ENCODE measurements at regions not wholly inside any gene's neighbourhood (a gene's known extent, or its start where the extent isn't known, plus 50 kb on each side); places are given as distances from the start of the nearest gene placed in this dataset.
"Not testable (repeated sequence)": the region's sequence is repeated elsewhere in the genome, so short reads cannot be mapped to it uniquely, and the experiment has no call there.

GRCh38 chr7:94176694-94177200, 172.6 kb upstream of the BET1 start:
- no peak for DNase-seq

DNA sequence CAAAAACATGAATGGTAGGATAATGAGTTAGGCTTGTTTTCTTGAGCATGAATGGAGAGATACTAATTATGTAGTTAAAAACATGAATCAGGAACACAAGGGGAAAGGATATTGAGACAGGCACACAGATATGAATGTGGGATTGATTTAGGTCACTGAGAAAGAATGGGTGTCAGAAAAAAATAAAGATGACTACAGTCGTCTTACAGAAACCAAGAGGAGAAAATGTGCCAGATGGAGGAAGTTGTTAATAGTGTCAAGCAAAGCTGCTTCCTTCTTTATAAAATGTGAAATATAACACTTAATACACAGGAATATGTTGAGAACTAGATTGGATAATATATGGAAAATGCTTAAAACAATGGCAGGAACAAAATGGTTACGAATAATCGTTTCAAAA, 173.3 kb upstream of the BET1 start:
- peak; percentile 35 for DNase-seq

DNA sequence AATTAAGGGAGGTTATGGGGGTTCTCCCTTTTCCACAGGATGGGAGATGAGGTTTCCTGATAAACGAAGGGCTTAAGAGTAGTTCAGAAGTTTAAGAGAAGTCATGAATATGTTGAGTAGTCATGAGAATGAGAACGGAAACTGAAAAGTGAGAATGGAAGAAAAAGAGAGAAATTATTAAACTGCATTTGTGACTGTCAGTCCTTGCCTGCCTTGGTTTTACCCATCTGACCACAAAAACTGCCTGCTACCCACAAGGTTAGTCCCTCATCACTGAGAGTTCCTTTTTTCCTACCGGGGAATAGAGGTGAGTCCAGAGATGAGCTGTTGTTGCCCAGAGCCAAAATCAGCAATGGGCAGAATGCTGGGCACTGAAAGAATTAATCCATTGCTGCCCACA, 174.1 kb upstream of the BET1 start:
- DNase-seq: no peak

DNA sequence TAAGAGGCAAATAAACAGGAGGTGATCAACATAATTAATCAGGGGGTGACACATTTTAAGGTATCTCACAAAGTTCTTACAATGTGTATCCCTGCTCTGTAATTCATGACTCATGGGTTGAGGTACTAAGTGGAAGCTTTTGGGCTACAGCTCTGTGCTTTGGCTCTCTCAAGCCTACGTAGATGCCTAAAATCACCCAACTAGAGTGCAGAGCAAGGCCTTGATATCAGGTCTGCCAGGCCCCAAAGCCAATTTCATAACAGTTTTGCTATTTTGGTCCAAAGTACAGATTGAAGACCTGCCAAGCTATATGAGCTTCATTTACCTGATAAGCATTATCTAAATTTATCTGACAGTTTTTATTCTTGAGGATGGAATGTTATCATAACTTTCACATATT, 175.3 kb upstream of the BET1 start:
- no peak for DNase-seq

DNA sequence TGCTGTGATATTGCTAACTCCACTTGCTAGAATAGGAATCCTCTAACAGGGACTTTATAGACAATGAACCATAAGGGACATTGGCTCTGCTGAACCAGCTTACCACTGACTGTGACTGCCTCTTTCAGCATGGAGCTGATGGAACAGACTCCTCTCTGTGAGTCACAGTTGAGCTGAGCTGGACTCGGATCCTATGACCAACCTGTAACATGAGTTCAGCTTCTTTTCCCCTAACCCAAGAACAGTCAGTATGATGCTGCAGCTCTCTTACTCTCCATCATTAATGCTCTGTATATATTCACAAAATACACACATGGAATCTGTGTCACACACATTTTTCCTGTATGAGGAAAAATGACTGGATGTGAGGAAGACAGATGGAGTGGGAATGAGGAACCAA, 177.9 kb upstream of the BET1 start:
- DNase-seq: peak; percentile 45

DNA sequence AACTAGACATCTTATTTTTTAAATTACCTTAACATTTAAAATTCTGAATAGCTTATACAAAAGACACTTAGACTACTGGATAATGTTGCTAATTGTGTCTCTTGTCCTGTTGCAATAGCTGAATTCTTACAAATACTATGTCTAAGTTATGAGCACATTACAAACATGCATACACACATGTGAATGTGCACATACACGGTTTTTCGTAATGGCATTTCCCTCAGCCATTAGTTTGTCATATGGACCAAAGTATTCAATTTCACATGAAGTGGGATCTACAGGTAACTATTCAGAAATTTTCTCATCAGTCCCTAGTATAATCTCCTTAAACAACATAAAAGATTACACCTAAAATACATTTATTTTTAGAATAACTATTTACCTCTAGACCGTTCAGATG, 178.6 kb upstream of the BET1 start:
- no peak for DNase-seq

DNA sequence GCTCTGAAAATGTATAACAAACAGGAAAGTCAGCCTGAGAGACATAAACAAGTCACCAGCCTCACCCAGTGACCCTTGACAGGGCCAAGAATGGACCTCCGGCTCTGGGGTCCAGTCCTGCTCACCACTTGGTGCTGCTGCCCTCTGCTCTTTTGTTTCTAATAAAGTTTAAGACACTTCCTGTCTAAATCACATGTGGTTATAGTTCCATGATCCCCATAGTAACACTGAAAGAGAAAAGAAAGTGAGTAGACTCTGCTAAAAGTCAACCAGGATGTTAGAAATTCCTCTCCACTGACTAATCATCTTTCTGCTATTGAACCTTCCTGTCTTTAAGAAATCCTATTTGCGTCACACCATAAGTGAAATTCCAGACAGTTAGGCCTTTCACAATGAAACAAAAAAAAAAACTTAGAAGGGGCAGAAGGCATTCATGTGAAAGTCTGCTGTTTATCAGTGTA, 179.2 kb upstream of the BET1 start:
- DNase-seq: peak; percentile 76

GRCh38 chr7:94183891-94184290, 179.7 kb upstream of the BET1 start:
- no peak for DNase-seq

DNA sequence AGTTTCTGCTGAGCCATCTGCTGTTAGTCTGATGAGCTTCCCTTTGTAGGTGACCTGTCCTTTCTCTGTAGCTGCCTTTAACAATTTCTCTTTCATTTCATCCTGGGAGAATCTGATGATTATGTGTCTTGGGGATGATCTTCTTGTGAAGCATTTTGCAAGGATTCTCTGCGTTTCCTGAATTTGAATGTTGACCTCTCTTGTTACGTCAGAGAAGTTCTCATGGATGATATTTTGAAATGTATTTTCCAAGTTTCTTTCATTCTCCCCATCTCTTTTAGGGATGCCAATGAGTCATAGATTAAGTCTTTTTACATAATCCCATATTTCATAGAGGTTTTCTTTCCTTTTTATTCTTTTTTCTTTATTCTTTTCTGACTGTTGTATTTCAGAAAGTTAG, 184.2 kb upstream of the BET1 start:
- peak; percentile 11 for DNase-seq

DNA sequence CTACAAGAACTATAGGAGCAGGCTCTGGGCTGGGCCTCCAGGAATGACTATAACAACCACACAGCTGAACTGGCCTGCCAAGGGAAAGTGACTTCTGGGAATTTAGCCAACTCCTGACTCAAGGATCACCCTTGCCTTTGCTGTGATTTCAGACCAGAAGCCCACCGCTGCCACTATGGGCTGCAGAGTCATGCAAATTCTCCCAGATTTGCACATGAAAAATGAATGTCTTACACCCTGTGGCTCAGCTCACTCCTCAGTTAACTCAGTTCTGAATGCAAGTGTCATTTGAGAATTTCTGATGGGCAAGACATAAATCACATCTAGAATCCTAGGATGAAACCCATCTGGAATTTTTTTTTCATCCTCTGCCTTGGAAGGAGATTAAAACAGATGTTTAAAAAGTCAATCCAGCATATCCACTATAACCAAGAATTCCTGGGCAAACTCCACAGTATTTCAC, 186.5 kb upstream of the BET1 start:
- DNase-seq: no peak

- DNase-seq: not testable (repeated sequence)
These were observed 190.3 kb upstream of the BET1 start for GRCh38 chr7:94194426-94194825.

GRCh38 chr7:94195201-94195600, 191.0 kb upstream of the BET1 start:
- no peak for DNase-seq

DNA sequence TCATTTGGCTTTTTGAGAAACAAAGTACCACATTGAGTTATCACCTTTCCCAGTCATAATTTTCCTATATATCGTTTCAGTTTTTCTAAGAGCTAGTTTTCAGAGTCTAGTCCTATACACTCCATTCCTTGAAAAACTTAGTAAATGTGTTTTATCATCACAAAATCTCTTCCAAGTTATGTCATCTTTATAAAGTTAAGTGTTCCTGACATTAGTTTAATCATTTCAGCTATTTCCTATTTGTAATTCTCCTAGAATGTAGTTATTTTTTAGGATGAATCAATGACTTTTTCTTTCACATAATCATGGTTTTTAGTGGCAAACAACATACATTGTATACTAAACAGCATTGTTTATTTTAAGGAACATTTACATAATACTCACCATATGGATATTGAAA, 191.7 kb upstream of the BET1 start:
- DNase-seq: no peak

GRCh38 chr7:94205529-94205928, 189.2 kb upstream of the COL1A2 start:
- no peak for DNase-seq

- DNase-seq: no peak
These were observed 188.4 kb upstream of the COL1A2 start for GRCh38 chr7:94206295-94206694.

DNA sequence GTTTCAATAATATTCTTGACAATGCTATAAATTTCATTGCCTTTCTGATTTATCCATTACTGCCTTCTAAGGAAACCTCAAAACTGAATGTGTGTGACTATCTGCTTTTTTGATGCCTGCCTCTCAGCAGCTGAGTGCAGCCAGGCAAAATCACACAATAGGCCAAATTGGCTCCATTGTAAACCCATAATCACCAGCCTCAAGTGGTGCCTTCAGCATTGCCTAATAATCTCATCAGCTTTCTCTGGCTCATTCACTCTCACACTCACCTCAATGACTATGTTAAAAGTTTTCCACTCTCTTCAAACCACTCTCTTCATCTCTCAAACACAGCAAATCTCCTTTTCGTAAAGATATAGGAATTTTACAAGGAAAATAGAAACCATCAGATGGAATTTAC, 182.5 kb upstream of the COL1A2 start:
- DNase-seq: no peak

GRCh38 chr7:94216944-94217461, 177.7 kb upstream of the COL1A2 start:
- DNase-seq: no peak

DNA sequence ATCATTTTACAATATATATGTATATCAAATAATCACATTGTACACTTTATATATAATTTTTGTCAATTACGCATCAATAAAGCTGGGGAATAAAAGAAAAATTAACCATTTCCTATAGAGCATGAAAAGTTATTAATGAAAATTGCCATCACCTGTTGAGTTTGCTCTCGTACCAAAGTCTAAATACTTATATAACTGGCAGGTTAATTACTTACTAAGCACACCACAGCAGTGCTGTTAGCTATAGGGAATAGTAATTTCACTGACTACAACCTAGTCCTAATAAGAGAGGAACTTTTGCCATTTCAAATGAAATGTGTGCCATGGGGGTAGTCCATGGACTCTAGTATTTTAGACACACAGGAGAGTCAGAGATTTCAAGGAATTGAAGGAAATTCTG, 176.9 kb upstream of the COL1A2 start:
- DNase-seq: no peak

DNA sequence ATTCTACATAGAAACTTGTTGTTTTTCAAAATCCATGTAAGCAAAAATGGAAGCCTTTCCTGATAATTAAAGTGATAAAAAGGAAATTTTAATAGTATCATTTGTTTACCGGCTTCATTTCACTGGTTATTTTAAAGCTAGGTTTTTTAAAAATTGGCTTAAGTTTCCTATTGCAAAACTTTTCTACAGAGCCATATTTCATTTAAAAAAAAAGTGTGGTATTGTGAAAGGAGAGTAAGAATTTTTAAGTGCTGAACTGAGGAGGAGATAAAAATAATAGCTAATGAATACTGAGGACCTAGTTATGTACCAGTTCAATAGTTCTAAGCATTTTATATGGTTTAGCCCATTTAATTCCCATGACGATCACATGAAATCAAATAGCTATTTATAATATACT, 172.2 kb upstream of the COL1A2 start:
- DNase-seq: no peak

DNA sequence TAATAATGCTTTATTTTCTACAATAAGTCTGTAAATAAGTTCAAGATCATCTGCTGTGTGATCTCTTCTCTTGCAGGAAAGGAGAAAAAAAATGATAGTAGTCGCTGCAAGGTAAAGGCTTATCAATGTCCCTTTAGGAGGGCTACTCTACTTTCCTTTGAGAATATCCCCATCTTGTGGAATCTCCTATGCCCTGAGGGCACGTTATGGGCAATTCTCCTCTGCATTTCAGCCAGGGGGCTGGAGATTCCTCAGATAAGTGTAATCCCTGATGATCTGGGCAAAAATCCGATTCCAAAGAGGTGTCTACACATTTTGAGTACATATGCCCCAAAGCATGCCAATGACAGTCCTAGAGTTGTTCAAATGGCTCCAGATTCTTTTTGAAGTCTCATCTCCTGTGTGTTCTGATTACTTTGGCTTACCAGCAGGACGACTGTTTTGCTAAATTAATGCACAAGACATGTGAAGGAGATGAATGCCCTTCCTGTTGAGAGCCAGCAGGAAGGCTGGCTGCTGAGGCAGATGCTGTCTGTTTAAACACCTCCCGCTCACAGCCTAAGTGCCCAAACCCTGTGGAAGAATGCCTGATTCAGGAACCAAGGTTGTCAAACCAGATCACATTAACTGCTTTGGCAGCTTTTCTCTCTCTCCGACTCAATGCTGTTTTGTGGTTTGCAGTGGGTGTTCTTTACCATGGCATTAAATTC, 171.2 kb upstream of the COL1A2 start:
- DNase-seq: peak; percentile 14

GRCh38 chr7:94228223-94228622, 166.5 kb upstream of the COL1A2 start:
- no peak for DNase-seq

DNA sequence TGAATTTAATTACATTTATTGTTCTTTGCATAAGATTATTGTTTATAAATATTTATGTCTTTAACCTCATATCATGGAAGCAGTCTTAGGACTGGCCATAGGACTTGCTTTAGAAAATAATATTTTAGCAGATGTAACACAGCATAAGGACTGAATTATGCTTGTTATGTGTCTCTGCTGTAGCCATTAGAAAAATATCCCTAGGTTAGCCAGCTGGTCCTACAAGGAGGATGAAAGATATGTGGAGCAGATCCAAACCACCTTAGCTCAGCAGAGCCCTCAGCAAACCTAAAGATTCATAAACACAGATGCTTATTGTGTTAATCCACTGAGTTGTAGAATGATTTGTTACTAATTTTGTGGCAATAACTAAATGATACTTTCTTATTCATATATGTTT, 166.0 kb upstream of the COL1A2 start:
- no peak for DNase-seq

DNA sequence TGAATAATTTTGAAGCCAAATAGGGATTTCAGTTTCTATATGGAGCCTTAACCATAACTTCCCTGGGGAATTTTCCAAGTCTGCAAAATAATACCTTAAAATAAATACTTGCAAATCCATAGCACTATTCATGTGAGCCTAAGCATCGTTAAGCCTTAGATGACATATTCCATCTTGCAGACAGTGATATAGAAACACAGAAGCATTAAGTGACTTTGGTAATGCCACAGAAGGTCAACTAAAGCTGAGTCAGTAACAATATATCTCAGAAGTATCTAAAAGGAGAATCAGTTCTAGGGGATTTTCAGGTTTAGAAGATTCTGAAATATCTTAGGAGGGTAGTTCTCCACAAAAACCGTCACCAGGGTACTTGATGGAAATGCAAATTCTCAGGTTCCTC, 163.4 kb upstream of the COL1A2 start:
- no peak for DNase-seq

DNA sequence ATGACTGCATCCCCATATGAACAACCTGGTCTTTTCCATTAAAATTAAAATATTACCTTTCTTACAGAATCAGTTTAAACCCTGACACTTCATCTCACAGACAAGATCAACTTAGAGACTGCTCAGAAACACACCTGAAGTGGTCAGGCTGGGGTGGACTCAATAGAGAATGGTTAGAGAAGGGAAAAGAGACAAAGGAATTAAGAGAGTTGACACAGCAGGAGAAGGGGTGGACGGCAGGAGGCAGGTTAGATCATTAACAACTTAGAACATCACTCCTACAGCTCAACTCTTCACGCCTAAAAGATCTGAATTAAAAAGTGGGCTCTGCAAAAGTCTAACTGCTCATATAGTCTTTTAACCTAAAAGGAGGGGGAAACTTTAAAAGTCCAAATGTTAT, 157.7 kb upstream of the COL1A2 start:
- DNase-seq: no peak

GRCh38 chr7:94237417-94237816, 157.3 kb upstream of the COL1A2 start:
- no peak for DNase-seq
